ENCODE measurements at regions not wholly inside any gene's neighbourhood (a gene's known extent, or its start where the extent isn't known, plus 50 kb on each side); places are given as distances from the start of the nearest gene placed in this dataset.

DNA sequence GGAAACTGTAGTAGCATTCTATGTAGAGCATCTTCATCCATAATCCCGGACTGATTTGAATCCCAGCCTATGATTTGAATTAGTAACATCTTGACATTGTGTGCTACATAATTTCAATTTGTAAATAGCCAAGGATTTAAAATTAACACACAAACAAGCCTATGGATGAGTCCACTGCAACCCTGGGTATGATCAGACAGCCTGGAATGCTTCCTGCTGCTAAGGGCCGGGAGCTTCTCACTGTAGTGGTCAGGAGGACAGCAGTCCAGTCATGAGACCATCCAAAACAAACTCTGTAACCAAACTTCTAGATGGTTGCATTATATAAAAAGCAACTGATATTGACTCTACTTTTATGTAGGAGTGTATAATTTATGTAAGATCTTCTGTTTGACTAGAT, 539.3 kb downstream of the MTRR start:
- Histone ChIP-seq H3K9me3 (peaks cover 0 to 11% (median 0%) of the 10 kb centered on the region in 12 donors), H3K36me3 (no peaks in the 10 kb centered on the region), H3K27ac (no peak overlapping the region), H3K4me3 (no peak overlapping the region), H3K4me1 (no peaks in the 10 kb centered on the region), H3K27me3 (no peaks in the 10 kb centered on the region)
- intact Hi-C loops (cut with DNase I), result no loop called here
- WGBS, 4 donors, result 62 to 78% (median 73%) methylated on average over 2 of the region's 2 CpGs
- ATAC-seq, result no peak
- DNase-seq, result no peak
- TF ChIP-seq, protein P1, sequence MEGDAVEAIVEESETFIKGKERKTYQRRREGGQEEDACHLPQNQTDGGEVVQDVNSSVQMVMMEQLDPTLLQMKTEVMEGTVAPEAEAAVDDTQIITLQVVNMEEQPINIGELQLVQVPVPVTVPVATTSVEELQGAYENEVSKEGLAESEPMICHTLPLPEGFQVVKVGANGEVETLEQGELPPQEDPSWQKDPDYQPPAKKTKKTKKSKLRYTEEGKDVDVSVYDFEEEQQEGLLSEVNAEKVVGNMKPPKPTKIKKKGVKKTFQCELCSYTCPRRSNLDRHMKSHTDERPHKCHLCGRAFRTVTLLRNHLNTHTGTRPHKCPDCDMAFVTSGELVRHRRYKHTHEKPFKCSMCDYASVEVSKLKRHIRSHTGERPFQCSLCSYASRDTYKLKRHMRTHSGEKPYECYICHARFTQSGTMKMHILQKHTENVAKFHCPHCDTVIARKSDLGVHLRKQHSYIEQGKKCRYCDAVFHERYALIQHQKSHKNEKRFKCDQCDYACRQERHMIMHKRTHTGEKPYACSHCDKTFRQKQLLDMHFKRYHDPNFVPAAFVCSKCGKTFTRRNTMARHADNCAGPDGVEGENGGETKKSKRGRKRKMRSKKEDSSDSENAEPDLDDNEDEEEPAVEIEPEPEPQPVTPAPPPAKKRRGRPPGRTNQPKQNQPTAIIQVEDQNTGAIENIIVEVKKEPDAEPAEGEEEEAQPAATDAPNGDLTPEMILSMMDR (IDR thresholded peaks at IDR 0.05), result no peak
- TF ChIP-seq POLR2A (IDR thresholded peaks at IDR 0.05), result no peak

DNA sequence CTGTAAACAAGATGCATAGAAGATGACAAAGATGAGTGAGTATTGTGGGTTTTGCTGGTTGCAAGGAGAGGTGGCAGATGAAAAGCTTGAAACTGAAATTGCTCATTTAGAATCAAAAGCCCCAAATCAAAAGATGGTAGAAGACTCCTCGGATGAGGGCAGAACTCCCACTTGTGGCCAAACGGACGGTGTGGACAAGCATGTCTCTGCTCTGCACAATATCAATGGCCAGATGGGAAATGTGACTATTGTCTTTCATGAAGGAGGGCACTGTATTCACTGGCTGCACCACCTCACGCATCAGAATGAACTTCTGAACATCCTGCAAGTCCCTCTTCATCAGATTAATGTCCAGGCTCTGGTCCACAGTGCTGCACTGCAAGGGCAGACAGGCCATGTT, 541.7 kb downstream of the MTRR start:
- no peaks in the 10 kb centered on the region for H3K27me3 ChIP-seq
- no peak for TF ChIP-seq POLR2A (IDR thresholded peaks at IDR 0.05)
- TF ChIP-seq, protein P1 (IDR thresholded peaks at IDR 0.05), result no peak
- DNase-seq (no peak), ATAC-seq (no peak)
- H3K27ac ChIP-seq, result no peak overlapping the region
- H3K36me3 ChIP-seq, result no peaks in the 10 kb centered on the region
- intact Hi-C loops (cut with DNase I), result no loop called here
- no peaks in the 10 kb centered on the region for H3K4me1 ChIP-seq
- H3K9me3 ChIP-seq, result no peaks in the 10 kb centered on the region
- H3K4me3 ChIP-seq, result no peak overlapping the region
- WGBS, 4 donors, result 47 to 88% (median 64%) methylated on average over 4 of the region's 4 CpGs

DNA sequence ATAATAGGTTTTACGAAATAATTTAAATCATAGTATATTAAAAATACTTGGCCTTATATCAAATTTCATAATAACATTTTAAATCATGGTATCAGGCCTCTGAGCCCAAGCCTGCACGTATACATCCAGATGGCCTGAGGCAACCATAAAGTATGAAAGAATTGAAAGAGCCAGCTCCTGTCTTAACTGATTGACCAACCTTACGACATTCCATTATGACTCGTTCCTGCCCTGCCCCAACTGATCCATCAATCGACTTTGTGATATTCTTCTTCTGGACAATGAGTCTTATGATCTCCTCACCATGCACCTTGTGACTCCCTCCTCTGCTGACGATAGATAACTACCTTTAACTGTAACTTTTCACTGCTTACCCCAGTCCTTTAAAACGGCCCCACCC, 545.0 kb downstream of the MTRR start:
- intact Hi-C loops (cut with DNase I), result no loop called here
- 76 to 82% (median 79%) methylated on average over 7 of the region's 7 CpGs for WGBS, 4 donors

DNA sequence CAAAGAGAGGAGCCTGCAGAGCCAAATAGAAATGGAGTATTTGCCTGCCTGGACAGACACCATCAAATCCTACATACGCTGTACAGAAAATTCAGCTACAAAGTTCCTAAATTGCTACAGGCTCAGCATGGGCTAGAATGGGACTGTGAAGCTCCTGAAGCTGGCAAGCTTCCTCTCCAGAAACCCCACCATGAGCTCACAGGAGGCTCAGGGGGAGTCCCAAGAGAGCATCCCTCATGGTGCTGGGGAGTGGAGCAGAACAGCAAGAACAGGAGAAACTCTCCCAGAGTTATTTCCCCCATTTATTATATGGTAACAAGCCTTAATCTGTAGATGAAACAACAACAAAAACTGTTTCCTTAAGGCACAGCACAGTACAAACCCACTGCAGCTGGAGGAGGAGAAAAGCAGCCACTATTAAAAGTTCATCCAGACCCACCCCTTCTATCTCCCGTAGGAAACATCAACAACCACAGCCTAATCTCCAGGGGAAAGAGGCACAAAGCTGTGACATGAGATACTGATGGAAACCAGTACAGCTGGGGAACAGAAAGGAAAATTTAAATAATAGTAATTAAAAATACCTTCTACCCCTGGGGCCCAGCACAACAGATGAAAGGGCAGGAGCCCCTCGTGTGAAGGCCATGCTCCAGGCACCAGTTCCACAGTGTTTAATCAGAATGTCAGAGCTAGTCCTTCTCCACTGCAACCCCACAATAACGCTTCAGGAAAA, 548.5 kb downstream of the MTRR start:
- Histone ChIP-seq H3K4me3 (no peak overlapping the region), H3K4me1 (no peaks in the 10 kb centered on the region), H3K36me3 (no peaks in the 10 kb centered on the region), H3K9me3 (no peaks in the 10 kb centered on the region), H3K27me3 (no peaks in the 10 kb centered on the region), H3K27ac (no peak overlapping the region)
- no peak for DNase-seq
- TF ChIP-seq POLR2A (IDR thresholded peaks at IDR 0.05), result no peak
- TF ChIP-seq, protein P1 (IDR thresholded peaks at IDR 0.05), result no peak
- 22 to 34% (median 30%) methylated on average over 4 of the region's 4 CpGs for WGBS, 4 donors
- intact Hi-C loops (cut with DNase I), result no loop called here
- ATAC-seq, result peak in 1 of 4 donors; percentile 28

More for the DNA sequence above, 545.0 kb downstream of the MTRR start:
- H3K9me3 ChIP-seq, result no peaks in the 10 kb centered on the region
- no peak overlapping the region for H3K4me3 ChIP-seq
- ATAC-seq, result no peak
- H3K27me3 ChIP-seq, result no peaks in the 10 kb centered on the region
- TF ChIP-seq POLR2A (IDR thresholded peaks at IDR 0.05), result no peak
- TF ChIP-seq, protein P1 (IDR thresholded peaks at IDR 0.05), result no peak
- H3K27ac ChIP-seq, result no peak overlapping the region
- H3K36me3 ChIP-seq, result no peaks in the 10 kb centered on the region
- no peaks in the 10 kb centered on the region for H3K4me1 ChIP-seq
- DNase-seq, result no peak

Measured in heart left ventricle (tissue), 16 donors.